ENCODE measurements at regions not wholly inside any gene's neighbourhood (a gene's known extent, or its start where the extent isn't known, plus 50 kb on each side); places are given as distances from the start of the nearest gene placed in this dataset. TPM values are rescaled to one million over a fixed set of nuclear protein-coding genes. Genes with fewer than 3 reads are reported as not detected.

Small RNA genes in the stretch of these regions (small RNA-seq; reads per million reads assigned to genes)
- gene RPS27P29, result not detected
